Natural killer cell (primary cell): ENCODE measurements at regions not wholly inside any gene's neighbourhood (a gene's known extent, or its start where the extent isn't known, plus 50 kb on each side); places are given as distances from the start of the nearest gene placed in this dataset.

Experiments
- ATAC-seq, 3 donors: fragments of 150-1000 bp in 2 of 3; fragments of 200-7000 bp in 1 of 3; cut with Tn5 transposase; 1 replicate in 1 of 3; 2 replicates in 2 of 3; pipeline ENCODE4 v1.10.0; 2021; ENCODE audit warnings: mild to moderate bottlenecking in 2 of 3, moderate library complexity in 2 of 3
- DNase-seq, 2 donors: peaks; one replicate each; pipeline versions ENCODE4 v3.0.0 to v3.0.0-alpha.2; 2013 to 2021; ENCODE audit warnings: mixed read lengths in 1 of 2
- H3K27ac ChIP-seq: one replicate; pipeline ENCODE4 v1.5.1; 2013; ENCODE audit warnings: mild to moderate bottlenecking, low read length
- H3K27me3 ChIP-seq: one replicate; pipeline ENCODE4 v1.6.1; 2013; ENCODE audit warnings: low read length; ENCODE audit not compliant: control insufficient read depth, insufficient read depth
- H3K36me3 ChIP-seq: one replicate; pipeline ENCODE4 v1.6.1; 2013; ENCODE audit warnings: low read length; ENCODE audit not compliant: control insufficient read depth, insufficient read depth
- H3K4me1 ChIP-seq: one replicate; pipeline ENCODE4 v1.6.1; 2013; ENCODE audit warnings: low read length; ENCODE audit not compliant: control insufficient read depth, insufficient read depth
- H3K4me3 ChIP-seq: one replicate; pipeline ENCODE4 v1.5.1; 2013; ENCODE audit warnings: low read length
- H3K9me3 ChIP-seq: one replicate; pipeline ENCODE4 v1.6.1; 2013; ENCODE audit warnings: low read length; ENCODE audit not compliant: control insufficient read depth, insufficient read depth
- H3K27ac Mint-ChIP-seq, 2 donors: one replicate each; pipeline ENCODE4 v1.8.0; 2022; ENCODE audit warnings: mild to moderate bottlenecking in 2 of 2, mixed read lengths in 2 of 2, moderate library complexity in 1 of 2
- H3K27me3 Mint-ChIP-seq, 2 donors: one replicate each; pipeline ENCODE4 v1.8.0; 2022; ENCODE audit warnings: low read depth in 2 of 2, mixed read lengths in 2 of 2
- H3K36me3 Mint-ChIP-seq: one replicate; pipeline ENCODE4 v1.8.0; 2022; ENCODE audit warnings: mixed read lengths
- H3K4me1 Mint-ChIP-seq, 2 donors: one replicate each; pipeline ENCODE4 v1.8.0; 2022; ENCODE audit warnings: mixed read lengths in 2 of 2
- H3K4me3 Mint-ChIP-seq: one replicate; pipeline ENCODE4 v1.8.0; 2022; ENCODE audit warnings: mild to moderate bottlenecking, moderate library complexity, mixed read lengths
- H3K9me3 Mint-ChIP-seq, 2 donors: one replicate each; pipeline ENCODE4 v1.8.0; 2022; ENCODE audit warnings: mixed read lengths in 2 of 2
- CTCF ChIP-seq: fragments of 200-600 bp; IDR thresholded peaks from one replicate; pipeline ENCODE4 v1.8.0; 2022; ENCODE audit warnings: antibody characterized with exemption
- WGBS: methylation state at CpG from one replicate; pipeline ENCODE4 v1.1.7; 2013; ENCODE audit warnings: missing lambda C conversion rate; ENCODE audit not compliant: insufficient coverage; 5-methylcytosine and 5-hydroxymethylcytosine counted together
- intact Hi-C: fragments of 100-400 bp; cut with micrococcal nuclease; formaldehyde crosslinking; loops from one replicate; pipeline ENCODE4 v1.14.2; 2022

- no peaks in the 10 kb centered on the region for H3K27me3 Mint-ChIP-seq
- H3K4me1 Mint-ChIP-seq: no peaks in the 10 kb centered on the region
- no peaks in the 10 kb centered on the region for H3K4me1 ChIP-seq
- ATAC-seq: no peak
- H3K27ac Mint-ChIP-seq: no peak overlapping the region
- H3K27ac ChIP-seq: no peak overlapping the region
- H3K9me3 ChIP-seq: no peaks in the 10 kb centered on the region
- TF ChIP-seq CTCF: no peak
- no peaks in the 10 kb centered on the region for H3K36me3 ChIP-seq
- peaks cover 8 to 15% of the 10 kb centered on the region in 2 donors for H3K9me3 Mint-ChIP-seq
- H3K4me3 Mint-ChIP-seq: no peak overlapping the region
- WGBS: 93% methylated on average over 3 of the region's 3 CpGs
- H3K27me3 ChIP-seq: no peaks in the 10 kb centered on the region
- DNase-seq: no peak
- no peaks in the 10 kb centered on the region for H3K36me3 Mint-ChIP-seq
- no peak overlapping the region for H3K4me3 ChIP-seq
- intact Hi-C loops: no loop called here
Observed at GRCh38 chr6:23441808-23442461, 684.1 kb upstream of the NRSN1 start.

DNA sequence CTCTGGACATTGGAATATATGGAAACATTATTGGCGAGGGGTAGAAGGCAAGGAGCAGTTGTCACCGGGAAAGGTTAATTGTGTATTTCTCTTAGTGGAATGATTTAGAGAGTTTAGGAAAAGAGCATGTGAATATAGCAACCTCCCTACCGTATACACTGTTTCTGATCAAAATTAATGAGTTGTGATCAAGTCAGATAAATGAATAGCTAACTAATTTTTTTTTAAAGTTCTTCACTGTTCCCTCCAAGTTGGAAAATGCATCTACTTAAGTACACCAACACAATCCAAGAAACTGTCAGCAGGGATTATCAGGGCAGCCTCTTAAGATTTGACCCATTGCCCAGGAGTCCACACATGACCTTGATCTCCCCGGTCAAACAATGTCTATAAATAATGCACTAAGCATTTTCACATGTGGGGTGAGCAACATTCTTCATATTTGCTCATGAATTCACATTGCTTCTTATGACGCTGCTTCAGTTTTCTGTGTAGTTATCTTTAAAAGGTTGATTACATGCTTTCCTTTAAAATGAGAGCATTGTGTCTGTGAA, 680.8 kb upstream of the NRSN1 start:
- Histone ChIP-seq H3K36me3 (no peaks in the 10 kb centered on the region), H3K27me3 (no peaks in the 10 kb centered on the region), H3K4me3 (no peak overlapping the region), H3K4me1 (no peaks in the 10 kb centered on the region), H3K27ac (no peak overlapping the region), H3K9me3 (no peaks in the 10 kb centered on the region)
- no peak for ATAC-seq
- 95% methylated on average over 3 of the region's 5 CpGs for WGBS
- Mint-ChIP-seq H3K9me3 (peaks cover 6 to 10% of the 10 kb centered on the region in 2 donors), H3K27me3 (no peaks in the 10 kb centered on the region), H3K4me1 (no peaks in the 10 kb centered on the region), H3K36me3 (no peaks in the 10 kb centered on the region), H3K27ac (no peak overlapping the region), H3K4me3 (no peak overlapping the region)
- intact Hi-C loops: no loop called here
- no peak for TF ChIP-seq CTCF
- DNase-seq: no peak

DNA sequence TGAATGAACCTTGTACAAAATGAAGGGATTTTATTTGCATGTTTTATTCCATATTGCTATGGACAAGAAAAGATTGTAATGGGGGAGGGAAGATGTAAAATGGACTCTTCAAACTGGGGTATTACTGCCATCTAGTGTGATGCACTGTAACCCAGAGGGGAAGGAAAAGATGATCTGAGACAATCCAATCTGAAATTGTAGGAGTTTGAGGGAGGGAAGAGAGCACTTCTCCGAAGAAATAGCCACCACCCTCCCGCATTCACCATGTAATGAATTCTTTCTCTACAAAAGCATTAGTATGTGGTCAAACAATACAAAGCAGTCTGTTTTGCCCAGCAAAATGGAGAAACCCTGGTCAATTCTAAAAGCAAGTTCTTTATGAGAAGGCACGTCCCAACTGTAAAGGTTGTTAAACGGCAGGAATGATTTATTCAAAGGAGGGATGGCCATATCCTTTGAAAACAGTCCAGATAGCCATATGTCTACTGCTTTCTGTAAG, 679.5 kb upstream of the NRSN1 start:
- ATAC-seq: no peak
- no peaks in the 10 kb centered on the region for H3K4me1 ChIP-seq
- no peaks in the 10 kb centered on the region for H3K27me3 Mint-ChIP-seq
- H3K27me3 ChIP-seq: no peaks in the 10 kb centered on the region
- no peak overlapping the region for H3K4me3 ChIP-seq
- no peak overlapping the region for H3K27ac Mint-ChIP-seq
- H3K4me1 Mint-ChIP-seq: no peaks in the 10 kb centered on the region
- H3K9me3 Mint-ChIP-seq: peaks cover 3 to 6% of the 10 kb centered on the region in 2 donors
- intact Hi-C loops: no loop called here
- TF ChIP-seq CTCF: no peak
- H3K36me3 ChIP-seq: no peaks in the 10 kb centered on the region
- 70% methylated on average over 2 of the region's 4 CpGs for WGBS
- H3K4me3 Mint-ChIP-seq: no peak overlapping the region
- H3K9me3 ChIP-seq: no peaks in the 10 kb centered on the region
- no peak for DNase-seq
- no peaks in the 10 kb centered on the region for H3K36me3 Mint-ChIP-seq
- no peak overlapping the region for H3K27ac ChIP-seq

GRCh38 chr6:23447731-23448130, 678.3 kb upstream of the NRSN1 start:
- Mint-ChIP-seq H3K27me3 (no peaks in the 10 kb centered on the region), H3K4me3 (no peak overlapping the region), H3K9me3 (peaks cover 9 to 13% of the 10 kb centered on the region in 2 donors), H3K4me1 (no peaks in the 10 kb centered on the region), H3K27ac (no peak overlapping the region), H3K36me3 (no peaks in the 10 kb centered on the region)
- DNase-seq (no peak), ATAC-seq (no peak)
- H3K27me3 ChIP-seq: no peaks in the 10 kb centered on the region
- H3K4me1 ChIP-seq: no peaks in the 10 kb centered on the region
- no peaks in the 10 kb centered on the region for H3K36me3 ChIP-seq
- TF ChIP-seq CTCF: no peak
- intact Hi-C loops: no loop called here
- no peak overlapping the region for H3K4me3 ChIP-seq
- H3K9me3 ChIP-seq: no peaks in the 10 kb centered on the region
- H3K27ac ChIP-seq: no peak overlapping the region
